Fibroblast of lung (primary cell): ENCODE measurements at regions not wholly inside any gene's neighbourhood (a gene's known extent, or its start where the extent isn't known, plus 50 kb on each side); places are given as distances from the start of the nearest gene placed in this dataset.

Experiments used
- EZH2 ChIP-seq: IDR thresholded peaks from 2 replicates; pipeline ENCODE4 v1.5.1; 2012; ENCODE audit warnings: low read length, control low read depth, mild to moderate bottlenecking; ENCODE audit errors: missing control alignments
- TF ChIP-seq, protein P1 (sequence below), 2 donors: IDR thresholded peaks in 1 of 2; conservative IDR thresholded peaks in 1 of 2; 1 replicate in 1 of 2; 2 replicates in 1 of 2; pipeline ENCODE4 v1.5.1; 2011 to 2012; ENCODE audit warnings: low read length in 2 of 2, control low read depth in 1 of 2, inconsistent platforms in 1 of 2, low read depth in 1 of 2, mild to moderate bottlenecking in 1 of 2

GRCh38 chr3:148439254-148439822 is 258.4 kb upstream of the AGTR1 start:
- TF ChIP-seq, protein P1, sequence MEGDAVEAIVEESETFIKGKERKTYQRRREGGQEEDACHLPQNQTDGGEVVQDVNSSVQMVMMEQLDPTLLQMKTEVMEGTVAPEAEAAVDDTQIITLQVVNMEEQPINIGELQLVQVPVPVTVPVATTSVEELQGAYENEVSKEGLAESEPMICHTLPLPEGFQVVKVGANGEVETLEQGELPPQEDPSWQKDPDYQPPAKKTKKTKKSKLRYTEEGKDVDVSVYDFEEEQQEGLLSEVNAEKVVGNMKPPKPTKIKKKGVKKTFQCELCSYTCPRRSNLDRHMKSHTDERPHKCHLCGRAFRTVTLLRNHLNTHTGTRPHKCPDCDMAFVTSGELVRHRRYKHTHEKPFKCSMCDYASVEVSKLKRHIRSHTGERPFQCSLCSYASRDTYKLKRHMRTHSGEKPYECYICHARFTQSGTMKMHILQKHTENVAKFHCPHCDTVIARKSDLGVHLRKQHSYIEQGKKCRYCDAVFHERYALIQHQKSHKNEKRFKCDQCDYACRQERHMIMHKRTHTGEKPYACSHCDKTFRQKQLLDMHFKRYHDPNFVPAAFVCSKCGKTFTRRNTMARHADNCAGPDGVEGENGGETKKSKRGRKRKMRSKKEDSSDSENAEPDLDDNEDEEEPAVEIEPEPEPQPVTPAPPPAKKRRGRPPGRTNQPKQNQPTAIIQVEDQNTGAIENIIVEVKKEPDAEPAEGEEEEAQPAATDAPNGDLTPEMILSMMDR (conservative IDR thresholded peaks at IDR 0.05 in 1 of 2, IDR thresholded peaks at IDR 0.05 in 1 of 2; ENCODE audit: low read depth in 1 of 2, low read length in 2 of 2): no peak
- no peak for TF ChIP-seq EZH2
